GM19372 (cell line): ENCODE measurements at regions not wholly inside any gene's neighbourhood (a gene's known extent, or its start where the extent isn't known, plus 50 kb on each side); places are given as distances from the start of the nearest gene placed in this dataset.
A peak's percentile ranks its signal among the peaks of the same experiment; 100 is the strongest.

ENCODE experiments used
- ATAC-seq: cut with Tn5 transposase; IDR thresholded peaks from one replicate; pipeline ENCODE4 v1.9.1; 2021; ENCODE audit warnings: mild to moderate bottlenecking, low read depth, moderate library complexity; ENCODE audit not compliant: unreplicated experiment

DNA sequence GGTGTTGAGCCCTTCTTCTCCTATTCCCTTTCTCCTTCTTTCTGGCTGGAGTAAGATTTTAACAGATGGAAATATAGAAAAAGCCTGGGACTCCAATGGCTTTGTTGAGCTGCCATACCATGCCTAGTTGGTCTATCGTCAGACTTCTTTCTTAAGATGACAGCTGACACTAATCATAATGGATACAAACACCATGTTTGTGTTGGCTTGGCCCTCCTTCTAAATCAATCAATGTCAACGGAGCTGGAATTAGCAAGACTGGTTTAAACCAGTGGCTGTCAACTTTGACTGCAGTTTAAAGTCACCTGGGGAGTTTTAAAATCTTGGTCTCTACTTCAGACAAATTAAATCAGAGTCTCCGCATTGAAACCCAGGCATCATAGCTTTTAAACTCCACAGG is 264.5 kb upstream of the PRR16 start:
- ATAC-seq, result no peak

DNA sequence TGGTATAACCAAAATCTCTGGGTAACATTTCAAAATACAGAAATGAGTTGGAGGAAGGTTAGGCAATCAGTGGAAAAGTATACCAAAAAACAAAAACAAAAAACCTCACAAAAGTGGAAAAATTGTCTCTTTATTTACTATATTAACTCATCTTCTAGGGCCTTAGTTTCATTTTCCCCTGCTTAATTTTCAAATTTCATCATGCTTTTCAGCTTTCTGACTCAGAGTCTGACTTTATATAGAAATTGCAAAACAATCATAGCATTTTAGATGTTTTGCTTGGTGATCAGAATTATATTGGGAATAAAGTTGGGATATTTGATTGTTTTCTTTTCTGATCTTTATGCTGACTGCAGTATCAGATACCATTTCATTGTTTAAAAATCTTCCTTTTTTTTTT is 257.0 kb upstream of the PRR16 start:
- no peak for ATAC-seq

DNA sequence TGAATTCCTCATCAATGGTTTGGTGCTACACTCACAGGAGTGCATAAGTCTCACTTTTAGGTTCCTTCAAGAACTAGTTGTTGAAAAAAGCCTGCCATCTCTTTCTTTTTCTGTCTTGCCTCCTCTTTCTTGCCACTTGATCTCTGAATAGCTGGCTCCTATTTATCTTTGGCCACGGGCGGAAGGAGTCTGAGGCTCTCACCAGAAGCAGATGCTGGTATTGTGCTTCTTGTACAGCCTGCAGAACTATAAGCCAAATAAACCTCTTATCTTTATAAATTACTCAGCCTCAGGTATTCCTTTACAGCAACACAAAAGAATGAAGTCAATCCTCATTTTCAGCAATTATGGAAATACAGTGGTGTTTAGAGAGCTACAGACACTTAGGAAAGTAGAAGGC is 247.1 kb upstream of the PRR16 start:
- ATAC-seq, result no peak

DNA sequence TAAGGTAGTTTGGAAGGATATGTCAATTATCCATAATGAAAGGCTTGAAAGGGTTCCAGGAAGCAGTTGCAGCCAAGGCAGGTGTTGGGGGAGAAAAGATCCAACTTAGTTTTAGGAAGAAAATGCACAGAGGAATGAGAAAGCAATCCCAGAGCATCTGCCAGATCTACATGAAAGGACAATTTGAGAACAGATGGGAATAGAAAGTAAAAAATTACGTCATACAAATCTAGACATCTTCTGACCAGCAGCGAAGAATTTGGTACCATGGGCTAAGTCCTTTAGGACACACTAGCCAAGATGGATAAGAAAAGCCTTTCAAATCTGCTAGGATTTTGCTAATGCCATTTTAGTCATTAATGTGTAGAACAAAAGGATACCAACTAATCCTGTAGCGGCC is 244.1 kb upstream of the PRR16 start:
- no peak for ATAC-seq

DNA sequence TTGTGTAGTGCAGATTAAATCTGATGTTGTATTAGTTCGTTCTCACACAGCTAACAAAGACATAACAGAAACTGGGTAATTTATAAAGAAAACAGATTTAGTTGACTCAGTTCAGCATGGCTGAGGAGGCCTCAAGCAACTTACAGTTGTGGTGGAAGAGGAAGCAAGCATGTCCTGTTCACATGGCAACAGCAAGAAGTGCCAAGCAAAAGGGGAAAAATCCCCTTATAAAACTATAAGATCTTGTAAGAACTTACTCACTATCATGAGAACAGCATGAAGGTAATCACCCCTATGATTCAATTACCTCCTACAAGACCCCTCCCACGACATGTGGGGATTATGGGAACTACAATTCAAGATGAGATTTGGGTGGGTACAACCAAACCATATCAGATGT is 238.6 kb upstream of the PRR16 start:
- no peak for ATAC-seq

DNA sequence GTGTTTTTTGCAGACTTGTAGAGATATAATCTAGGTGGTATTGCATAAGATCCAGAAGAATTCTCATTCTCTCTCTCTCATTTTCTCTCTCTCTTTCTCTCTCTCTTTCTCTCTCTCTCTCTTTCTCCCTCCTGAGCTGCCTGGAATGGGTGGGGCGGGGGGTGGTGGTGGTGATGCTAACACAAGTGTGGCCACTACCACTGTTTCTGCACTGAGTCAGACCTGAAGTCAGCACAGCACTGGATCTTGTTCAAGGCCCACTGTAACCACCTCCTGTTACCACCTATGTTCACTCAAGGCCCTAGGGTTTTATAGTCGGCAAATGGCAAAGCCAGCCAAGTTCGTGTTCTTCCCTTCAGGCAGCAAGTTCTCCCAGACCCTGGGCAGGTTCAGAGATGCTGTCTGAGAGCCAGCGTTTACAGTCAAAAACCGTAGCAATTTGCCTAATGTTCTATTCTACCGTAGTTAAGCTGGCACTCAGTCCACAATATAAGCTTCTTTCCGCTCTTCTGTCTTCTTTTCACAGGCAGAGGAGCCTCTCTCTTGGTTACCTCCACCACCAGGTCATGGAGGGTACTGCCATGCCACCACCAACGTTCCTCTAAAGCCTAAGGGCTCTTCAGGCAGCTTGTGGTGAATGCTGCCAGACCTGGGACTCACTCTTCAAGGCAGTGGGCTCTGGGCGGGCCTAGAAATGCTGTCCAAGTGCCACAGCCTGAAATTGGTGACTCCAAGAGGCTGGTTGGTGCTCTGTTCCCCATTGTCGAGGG is 235.7 kb upstream of the PRR16 start:
- no peak for ATAC-seq

DNA sequence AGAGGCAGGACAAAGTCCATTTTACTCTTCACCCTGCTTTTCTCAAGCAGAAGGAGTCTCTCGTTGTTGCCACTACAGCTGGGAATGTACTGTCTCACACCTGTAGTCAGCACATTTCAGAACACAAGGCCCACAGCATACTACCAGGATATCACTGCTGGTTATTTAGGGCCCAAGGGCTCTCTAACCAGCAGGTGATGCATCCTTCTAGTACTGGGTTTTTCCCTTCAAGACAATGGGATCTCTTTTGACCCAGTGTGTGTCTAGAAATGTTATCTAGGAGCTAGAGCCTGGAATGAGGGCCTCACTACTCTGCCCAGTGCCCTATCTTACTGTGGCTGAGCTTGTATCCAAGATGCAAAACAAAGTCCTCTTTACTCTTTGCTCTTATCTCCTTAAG is 235.1 kb upstream of the PRR16 start:
- no peak for ATAC-seq

DNA sequence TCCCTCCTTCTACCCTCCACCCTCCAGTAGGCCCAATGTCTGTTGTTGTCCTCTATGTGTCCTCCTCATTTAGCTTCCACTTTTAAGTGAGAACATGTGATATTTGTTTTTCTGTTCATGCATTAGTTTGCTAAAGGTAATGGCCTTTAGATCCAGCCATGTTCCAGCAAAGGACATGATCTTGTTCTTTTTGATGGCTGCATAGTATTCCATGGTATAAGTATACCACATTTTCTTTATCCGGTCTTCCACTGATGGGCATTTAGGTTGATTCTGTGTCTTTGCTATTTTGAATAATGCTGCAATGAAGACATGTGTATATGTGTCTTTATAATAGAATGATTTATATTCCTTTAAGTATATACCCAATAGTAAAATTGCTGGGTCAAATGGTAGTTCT is 232.5 kb upstream of the PRR16 start:
- ATAC-seq, result no peak

DNA sequence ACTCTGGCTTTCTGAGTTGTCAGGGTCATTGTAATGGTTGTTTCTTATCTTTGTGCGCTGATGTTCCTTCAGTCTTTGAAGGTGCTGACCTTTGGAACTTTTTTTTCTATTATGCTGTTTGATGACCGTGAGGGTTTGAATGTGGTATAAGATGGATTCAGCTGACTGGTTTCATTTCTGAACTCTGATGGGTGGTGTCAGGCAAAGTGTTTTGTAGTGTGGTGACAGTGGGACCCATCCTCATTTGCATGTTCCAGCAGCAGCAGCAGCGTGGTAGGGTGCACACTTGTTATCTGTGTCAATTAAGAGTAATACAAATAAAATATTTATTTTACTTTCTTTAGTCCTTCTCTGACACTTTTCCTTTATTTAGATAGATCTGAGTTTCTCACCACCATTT is 227.7 kb upstream of the PRR16 start:
- peak; percentile 69 for ATAC-seq

DNA sequence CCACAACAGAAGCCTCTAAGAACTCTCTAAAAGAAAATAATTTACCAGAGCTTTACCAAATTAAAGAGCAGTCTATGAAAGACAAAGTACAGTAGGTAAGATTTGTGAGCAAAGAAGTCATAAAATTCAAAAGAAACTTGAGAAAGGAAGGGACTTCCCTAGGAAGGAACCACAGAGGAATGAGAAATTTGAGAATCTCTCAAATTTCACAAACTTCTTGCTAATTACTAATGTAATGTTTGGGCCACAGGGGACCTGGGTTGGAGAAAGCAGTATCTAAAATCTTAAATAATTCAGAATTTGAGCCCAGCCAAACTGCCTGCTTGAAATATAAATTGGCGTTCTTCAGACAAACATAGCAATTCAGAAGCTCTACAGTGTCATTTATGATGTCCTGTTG is 225.0 kb upstream of the PRR16 start:
- no peak for ATAC-seq

DNA sequence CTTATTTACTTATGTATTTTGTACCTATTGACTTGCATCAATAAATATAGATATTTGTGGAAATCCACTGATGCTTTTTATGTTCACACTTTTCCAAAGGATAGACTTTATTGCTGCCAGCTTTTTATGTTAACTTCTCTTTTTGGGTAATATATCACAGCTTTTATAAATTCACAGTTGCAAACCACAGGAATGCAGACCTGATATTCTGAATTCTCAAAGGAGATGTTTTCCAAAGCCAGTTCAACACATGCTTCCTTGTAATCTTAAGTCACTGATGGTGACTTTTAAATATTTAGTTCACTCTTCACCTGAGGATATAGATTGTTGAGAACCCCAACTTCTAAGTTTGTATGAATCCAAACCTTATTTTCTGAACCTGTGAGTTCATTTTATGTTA is 223.4 kb upstream of the PRR16 start:
- no peak for ATAC-seq

DNA sequence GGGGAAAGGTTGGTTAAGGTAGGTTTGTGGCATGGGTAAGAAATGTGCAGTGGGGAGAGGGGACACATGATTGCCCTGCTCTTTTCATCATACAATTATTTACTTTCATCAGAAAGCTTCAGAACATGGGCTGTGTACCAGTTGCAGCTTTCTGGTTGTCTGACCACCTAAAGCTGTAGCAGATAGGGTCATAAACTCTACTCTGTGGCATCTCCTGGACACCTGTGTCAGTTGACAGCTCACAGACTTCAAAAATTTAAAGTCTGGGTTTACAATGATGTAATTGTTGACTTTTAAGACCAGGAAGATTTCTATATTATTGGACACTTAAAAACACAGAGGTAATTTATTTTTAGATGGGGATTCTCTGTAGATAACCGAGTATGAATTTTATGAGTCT is 222.7 kb upstream of the PRR16 start:
- no peak for ATAC-seq

DNA sequence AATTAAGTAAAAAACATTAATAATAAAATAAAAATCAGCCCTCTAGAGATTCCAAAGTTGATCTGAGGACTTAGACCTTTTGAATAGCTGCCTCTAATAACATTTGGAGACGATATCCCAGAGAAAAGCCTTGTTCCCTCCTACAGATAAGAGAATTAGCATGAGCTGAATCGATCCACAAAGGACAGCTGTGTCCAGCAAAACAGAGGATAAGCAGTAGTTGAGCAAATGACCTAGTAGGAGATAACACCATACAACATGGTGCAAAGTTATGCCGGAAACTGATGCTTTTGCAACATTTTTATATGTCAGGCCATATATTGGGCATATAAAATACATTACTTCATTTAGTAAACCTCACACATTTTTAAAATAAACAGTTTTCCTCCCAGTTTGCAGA is 212.2 kb upstream of the PRR16 start:
- ATAC-seq, result no peak

DNA sequence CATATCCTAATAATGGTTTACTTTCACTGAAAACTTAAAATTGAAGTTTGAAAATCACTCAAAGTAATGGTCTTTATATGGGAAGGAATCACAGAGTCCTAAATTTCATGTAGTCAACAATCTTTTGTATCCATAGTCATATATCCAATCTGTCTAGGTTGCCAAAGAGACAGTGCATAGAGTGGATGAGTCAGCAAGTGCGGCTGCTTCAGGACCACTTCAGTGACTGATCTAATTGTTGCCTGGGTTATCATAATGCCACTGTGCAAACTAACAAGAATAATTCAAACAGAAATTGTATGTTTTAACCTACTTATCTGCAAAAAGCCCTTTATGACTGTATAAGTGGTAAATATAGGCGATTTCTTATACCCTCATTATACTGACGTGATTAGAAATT is 211.3 kb upstream of the PRR16 start:
- ATAC-seq, result no peak

DNA sequence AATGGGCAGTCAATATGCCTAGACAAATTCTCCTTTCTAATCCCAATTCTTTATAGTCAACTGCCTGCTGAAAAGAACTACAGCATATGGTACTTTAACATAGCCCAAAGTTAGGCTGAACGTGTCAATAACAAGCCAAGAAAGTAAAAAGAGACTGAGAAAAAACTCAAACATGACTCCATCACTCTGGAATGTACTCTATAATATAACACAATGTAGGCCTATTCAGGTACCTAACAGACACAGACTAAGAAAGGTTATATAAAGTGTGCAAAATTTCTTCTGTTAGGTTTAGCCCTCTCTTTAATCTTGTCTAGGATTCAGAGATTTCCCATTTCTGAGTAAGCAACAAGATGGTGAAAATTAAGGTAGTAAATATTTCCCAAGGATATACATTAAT is 209.7 kb upstream of the PRR16 start:
- no peak for ATAC-seq

DNA sequence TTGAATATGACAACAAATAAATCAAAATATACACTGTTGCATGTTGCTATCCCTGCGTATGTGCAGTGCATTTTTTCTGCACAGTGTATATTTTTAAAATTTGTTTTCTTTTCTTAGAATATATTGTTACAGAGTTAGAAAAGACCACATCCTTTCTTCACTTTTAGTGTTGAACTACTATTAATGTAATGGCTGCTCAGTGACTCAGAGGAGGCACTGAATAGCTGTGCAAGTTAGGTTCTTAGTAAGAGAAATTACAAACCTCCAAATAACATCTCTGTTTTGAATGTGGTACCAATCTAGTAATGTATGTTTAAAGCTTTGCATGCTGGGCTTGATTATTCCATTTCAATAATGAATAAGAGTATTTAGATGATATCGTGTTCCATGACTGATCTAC is 208.9 kb upstream of the PRR16 start:
- ATAC-seq, result no peak

DNA sequence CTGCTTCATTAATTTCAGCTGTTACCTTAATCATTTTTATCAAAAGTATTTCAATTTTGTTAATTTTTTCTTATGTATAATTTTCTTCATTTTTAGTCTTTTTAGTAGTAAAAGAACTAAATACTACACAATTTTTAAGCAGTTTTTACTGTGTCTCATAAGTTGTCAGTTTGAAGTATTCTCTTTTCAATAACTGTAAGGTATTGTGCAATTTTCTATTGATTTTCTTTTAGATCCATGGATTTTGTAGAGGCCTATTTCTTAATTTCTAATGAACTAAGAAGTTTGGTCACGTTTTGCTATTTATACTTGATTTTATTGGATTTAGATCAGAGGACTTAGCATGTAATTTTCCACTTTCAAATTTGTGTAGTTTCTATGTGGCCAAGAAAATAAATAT is 207.7 kb upstream of the PRR16 start:
- ATAC-seq, result no peak

DNA sequence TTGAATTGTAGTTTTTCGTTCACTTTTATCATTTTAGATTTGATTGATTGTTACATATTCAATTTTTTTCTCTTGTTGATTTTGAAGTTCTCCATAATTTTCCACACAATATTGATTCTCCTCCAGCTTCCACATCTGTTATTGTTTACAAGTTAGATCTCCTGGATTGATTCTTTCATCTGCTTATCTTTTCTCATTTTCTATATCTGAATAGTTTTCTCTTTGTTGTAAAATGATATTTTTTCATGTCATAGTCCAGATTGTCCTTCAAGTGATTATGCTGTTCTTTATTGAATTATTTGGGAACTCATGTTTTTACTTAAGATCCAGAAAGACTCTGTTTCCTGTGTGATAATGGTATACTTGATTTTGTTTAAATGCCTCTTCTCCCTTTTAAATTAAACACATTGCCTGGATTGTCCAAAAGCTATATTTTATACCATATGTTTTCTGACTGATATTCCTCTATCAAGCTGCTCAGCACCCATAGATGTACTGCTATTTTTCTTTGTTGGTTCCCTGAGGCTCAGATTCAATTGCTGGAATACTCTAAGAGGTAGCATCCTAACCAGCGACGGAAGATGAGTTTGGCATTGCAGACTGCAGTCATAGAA is 206.6 kb upstream of the PRR16 start:
- no peak for ATAC-seq

DNA sequence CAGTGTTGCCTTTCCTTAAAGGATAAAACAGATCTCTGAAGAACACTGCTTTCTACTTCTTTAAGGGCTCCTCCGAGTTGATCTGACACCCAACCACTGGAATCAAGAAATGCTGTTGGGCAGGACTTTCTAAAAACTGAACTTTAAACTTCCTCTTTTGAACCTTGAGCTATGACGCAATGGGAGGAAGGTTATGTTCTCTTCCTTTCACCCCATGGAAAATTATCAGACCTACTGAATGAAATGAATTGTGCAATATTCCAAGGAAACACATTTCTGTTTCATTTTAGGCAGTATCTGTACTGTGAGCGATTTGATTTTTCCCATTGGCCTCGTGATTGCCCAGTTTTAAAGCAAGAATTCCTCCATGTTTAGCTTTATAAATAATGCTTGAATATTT is 206.0 kb upstream of the PRR16 start:
- no peak for ATAC-seq

DNA sequence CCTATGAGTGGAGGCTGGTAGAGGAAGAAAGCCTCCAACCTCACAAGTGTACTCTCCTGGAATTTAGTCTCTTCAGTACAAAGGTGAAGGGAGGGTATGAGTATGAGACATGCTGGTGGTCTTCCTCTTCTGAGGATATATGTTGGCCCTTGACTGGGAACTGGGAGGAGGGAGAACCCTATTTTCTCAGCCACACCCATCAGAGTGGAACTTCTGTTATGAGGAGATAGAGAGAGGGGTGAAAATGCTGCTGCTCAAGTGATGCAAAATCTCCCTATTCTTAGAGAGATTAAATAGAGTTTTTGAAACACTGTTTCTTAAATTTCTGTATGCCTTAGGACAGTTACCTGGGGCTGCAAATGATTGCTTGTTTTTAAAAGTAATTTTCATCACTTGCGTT is 203.4 kb upstream of the PRR16 start:
- no peak for ATAC-seq

DNA sequence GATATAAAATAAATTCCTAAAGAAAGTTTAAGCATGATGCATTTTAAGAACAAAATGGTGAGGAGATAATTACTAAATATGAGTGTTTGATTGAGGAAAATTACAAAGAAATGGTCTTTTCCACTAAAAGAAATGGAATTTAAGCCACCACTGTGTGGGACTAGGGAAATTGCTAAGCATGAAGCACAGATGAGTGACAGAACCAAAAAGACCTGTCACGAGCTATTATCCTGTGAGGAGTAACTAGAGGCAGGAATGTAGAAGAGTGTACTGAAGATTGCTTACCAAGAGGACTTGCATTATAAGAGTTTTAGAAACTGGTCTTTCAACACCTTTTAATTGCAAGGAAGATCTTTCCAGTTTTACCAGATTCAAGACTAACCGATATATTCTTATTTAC is 193.6 kb upstream of the PRR16 start:
- no peak for ATAC-seq

DNA sequence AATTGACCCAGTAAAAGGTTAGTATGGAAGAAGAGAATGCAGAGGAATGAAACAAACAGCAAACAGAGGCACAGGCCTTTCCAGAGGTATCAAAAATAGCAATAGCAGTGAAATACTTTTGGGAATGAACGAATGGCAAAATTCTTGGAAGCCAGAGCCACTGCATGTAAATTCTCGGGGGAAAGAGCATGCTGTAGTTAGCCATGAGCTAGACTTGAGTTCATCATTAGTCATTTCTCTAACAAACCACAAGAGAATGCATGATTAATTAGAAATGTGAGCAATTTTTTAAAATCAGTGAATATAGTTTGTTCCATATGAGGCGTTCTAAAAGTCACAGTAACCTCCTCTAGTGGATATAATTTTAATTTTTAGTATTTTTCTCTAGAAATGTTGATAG is 170.3 kb upstream of the PRR16 start:
- ATAC-seq, result no peak

DNA sequence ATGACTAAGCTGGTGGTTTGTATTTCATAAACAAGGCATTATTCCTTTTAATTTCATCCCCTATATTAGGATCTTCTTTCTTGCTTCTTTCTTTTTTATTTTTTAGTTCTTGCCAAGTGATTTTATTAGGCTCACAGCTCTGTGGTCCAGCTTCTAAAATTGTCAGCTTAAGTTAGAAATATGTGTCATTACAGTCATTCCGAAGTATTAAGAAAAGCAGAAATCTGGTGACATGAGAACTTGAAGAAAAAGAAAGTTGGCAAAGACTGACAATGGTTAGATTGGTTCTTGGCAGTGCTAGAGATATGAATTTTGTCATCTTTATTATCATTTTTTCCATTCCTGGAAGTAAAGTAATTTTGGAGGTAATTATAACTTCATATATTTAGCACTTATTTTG is 166.5 kb upstream of the PRR16 start:
- ATAC-seq, result no peak
